HL-60 (cell line): ENCODE measurements at regions not wholly inside any gene's neighbourhood (a gene's known extent, or its start where the extent isn't known, plus 50 kb on each side); places are given as distances from the start of the nearest gene placed in this dataset.

Experiments used
- GABPA ChIP-seq: IDR thresholded peaks from 2 replicates; pipeline ENCODE4 v1.6.1; 2012; ENCODE audit warnings: low read depth
- POLR2AphosphoS5 ChIP-seq: IDR thresholded peaks from 2 replicates; pipeline ENCODE4 v1.6.1; 2012; ENCODE audit warnings: low read depth
- SPI1 ChIP-seq: IDR thresholded peaks from 2 replicates; pipeline ENCODE4 v1.6.1; 2012; ENCODE audit warnings: low read depth, mild to moderate bottlenecking, borderline replicate concordance
- TF ChIP-seq, protein P1 (sequence below): IDR thresholded peaks from one replicate; pipeline ENCODE4 v1.5.1; 2011; ENCODE audit warnings: low read length, control low read depth, inconsistent platforms; ENCODE audit not compliant: insufficient read depth

DNA sequence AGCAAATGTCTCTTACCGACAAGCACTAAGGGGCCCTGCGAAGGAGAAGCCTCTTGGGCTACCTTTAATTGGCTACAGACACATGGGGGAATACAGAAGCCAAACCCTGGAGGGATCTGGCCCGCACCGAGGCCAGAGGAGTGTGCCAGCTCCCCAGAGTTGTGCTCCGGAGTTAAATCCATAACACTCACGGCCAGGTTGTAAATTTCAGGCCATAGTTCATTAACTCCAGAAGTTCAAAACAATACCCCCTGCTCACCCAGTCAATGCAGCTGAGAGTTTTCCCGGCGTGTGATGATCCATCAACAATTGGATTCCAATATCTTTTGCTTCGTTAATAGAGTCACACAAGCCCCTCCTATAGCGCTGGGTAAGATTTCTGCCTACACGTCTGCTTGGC lies 371.5 kb downstream of the NXPE2 start:
- TF ChIP-seq, protein P1, sequence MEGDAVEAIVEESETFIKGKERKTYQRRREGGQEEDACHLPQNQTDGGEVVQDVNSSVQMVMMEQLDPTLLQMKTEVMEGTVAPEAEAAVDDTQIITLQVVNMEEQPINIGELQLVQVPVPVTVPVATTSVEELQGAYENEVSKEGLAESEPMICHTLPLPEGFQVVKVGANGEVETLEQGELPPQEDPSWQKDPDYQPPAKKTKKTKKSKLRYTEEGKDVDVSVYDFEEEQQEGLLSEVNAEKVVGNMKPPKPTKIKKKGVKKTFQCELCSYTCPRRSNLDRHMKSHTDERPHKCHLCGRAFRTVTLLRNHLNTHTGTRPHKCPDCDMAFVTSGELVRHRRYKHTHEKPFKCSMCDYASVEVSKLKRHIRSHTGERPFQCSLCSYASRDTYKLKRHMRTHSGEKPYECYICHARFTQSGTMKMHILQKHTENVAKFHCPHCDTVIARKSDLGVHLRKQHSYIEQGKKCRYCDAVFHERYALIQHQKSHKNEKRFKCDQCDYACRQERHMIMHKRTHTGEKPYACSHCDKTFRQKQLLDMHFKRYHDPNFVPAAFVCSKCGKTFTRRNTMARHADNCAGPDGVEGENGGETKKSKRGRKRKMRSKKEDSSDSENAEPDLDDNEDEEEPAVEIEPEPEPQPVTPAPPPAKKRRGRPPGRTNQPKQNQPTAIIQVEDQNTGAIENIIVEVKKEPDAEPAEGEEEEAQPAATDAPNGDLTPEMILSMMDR: no peak
- TF ChIP-seq POLR2AphosphoS5 (no peak), GABPA (no peak), SPI1 (no peak)
